Activated CD4-positive, alpha-beta T cell treated with anti-CD3 and anti-CD28 coated beads for 48 hours (primary cell): ENCODE measurements at regions not wholly inside any gene's neighbourhood (a gene's known extent, or its start where the extent isn't known, plus 50 kb on each side); places are given as distances from the start of the nearest gene placed in this dataset.

Experiments used
- DNase-seq: peaks from one replicate; pipeline ENCODE4 v3.0.0-alpha.2; 2020

- no peak for DNase-seq
These were observed 54.0 kb upstream of the GTF3A start for GRCh38 chr13:27370305-27370872.

- DNase-seq: no peak
These were observed 52.5 kb upstream of the GTF3A start for GRCh38 chr13:27371932-27372331.

GRCh38 chr13:27372896-27373295 is 51.5 kb upstream of the GTF3A start:
- DNase-seq: no peak

- DNase-seq: no peak
These were observed 50.2 kb upstream of the GTF3A start for GRCh38 chr13:27374126-27374613.
